Neural progenitor cell (in vitro differentiated cells): ENCODE measurements at regions not wholly inside any gene's neighbourhood (a gene's known extent, or its start where the extent isn't known, plus 50 kb on each side); places are given as distances from the start of the nearest gene placed in this dataset.

Experiments used
- CTCF ChIP-seq: fragments of 200-600 bp; sonication (generic); IDR thresholded peaks from 2 replicates; pipeline ENCODE4 v1.5.1; 2017; ENCODE audit warnings: antibody characterized with exemption, mild to moderate bottlenecking
- EZH2 ChIP-seq: fragments of 200-600 bp; sonication (generic); IDR thresholded peaks from 2 replicates; pipeline ENCODE4 v1.6.1; 2017; ENCODE audit warnings: antibody characterized with exemption, mild to moderate bottlenecking, moderate library complexity
- EZH2phosphoT487 ChIP-seq: fragments of 200-600 bp; sonication (generic); IDR thresholded peaks from 2 replicates; pipeline ENCODE4 v1.6.1; 2017; ENCODE audit warnings: antibody characterized with exemption

DNA sequence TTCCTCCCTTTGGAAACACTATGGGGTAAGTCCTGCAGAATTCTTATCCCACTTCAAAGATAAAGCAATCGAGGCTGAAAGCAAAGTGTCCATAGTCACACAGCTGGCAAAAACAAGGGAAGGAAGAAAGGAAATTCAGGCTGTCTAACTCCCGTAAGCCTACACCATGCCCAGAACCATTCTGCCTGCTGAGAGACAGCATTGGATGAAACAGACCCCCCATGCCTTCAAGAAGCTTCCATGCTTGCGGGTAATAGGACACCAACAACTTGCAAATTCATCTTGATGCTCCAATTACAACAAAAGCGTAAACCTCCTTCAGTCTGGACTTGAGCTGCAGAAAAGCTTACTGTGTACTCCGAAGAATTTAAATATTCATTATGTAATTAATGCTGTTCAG lies 181.1 kb upstream of the WWC1 start:
- no peak for TF ChIP-seq CTCF
- no peak for TF ChIP-seq EZH2
- TF ChIP-seq EZH2phosphoT487, result no peak
